H1 (cell line): ENCODE measurements at regions not wholly inside any gene's neighbourhood (a gene's known extent, or its start where the extent isn't known, plus 50 kb on each side); places are given as distances from the start of the nearest gene placed in this dataset.
"Not testable (repeated sequence)": the region's sequence is repeated elsewhere in the genome, so short reads cannot be mapped to it uniquely, and the experiment has no call there.

Experiments
- CTCF ChIA-PET: fragments of 300-600 bp; sonication (Branson Sonifier 250); formaldehyde crosslinking; loops from one replicate; lab custom pipeline; 2021; ENCODE audit not compliant: partially characterized antibody; lab: Charles Lee
- POLR2A ChIA-PET: fragments of 300-600 bp; sonication (Branson Sonifier 250); formaldehyde crosslinking; loops from one replicate; lab custom pipeline; 2021; ENCODE audit warnings: inconsistent platforms; ENCODE audit not compliant: partially characterized antibody; lab: Charles Lee
- DNase-seq, 2 experiments: peaks; one replicate each; pipeline versions ENCODE4 v3.0.0 to v3.0.0-alpha.2; 2010 to 2022; ENCODE audit warnings: low spot score in 2 of 2, low read depth in 1 of 2, mixed read lengths in 1 of 2
- FAIRE-seq: peaks from 2 replicates; lab custom pipeline; 2011; peaks lifted over from hg19 to GRCh38; lab: Jason Lieb, UNC
- H2AFZ ChIP-seq: 2 replicates; pipeline ENCODE4 v1.8.1; 2012; ENCODE audit warnings: low read length, inconsistent platforms
- H2AK5ac ChIP-seq: 2 replicates; pipeline ENCODE4 v1.6.1; 2013; ENCODE audit warnings: low read depth, low read length
- H2BK120ac ChIP-seq: replicated peaks from 2 replicates; pipeline ENCODE3; 2013; ENCODE audit warnings: low read depth, low read length, inconsistent platforms
- H2BK12ac ChIP-seq: 2 replicates; pipeline ENCODE4 v1.6.1; 2013; ENCODE audit warnings: low read depth, low read length
- H2BK15ac ChIP-seq: 2 replicates; pipeline ENCODE4 v1.6.1; 2013; ENCODE audit warnings: low read length
- H2BK20ac ChIP-seq: 2 replicates; pipeline ENCODE4 v1.6.1; 2013; ENCODE audit warnings: low read length
- H2BK5ac ChIP-seq: 2 replicates; pipeline ENCODE4 v1.6.1; 2013; ENCODE audit warnings: low read depth, low read length
- H3K14ac ChIP-seq: 2 replicates; pipeline ENCODE4 v1.6.1; 2013; ENCODE audit warnings: inconsistent platforms; ENCODE audit not compliant: insufficient read length
- H3K18ac ChIP-seq: 2 replicates; pipeline ENCODE4 v1.6.1; 2013; ENCODE audit warnings: low read length; ENCODE audit errors: extremely low read depth
- H3K23ac ChIP-seq: 2 replicates; pipeline ENCODE4 v1.6.1; 2013; ENCODE audit warnings: inconsistent platforms; ENCODE audit not compliant: insufficient read length
- H3K23me2 ChIP-seq: 2 replicates; pipeline ENCODE4 v1.6.1; 2013; ENCODE audit warnings: low read depth, low read length
- H3K27ac ChIP-seq: 2 replicates; pipeline ENCODE4 v1.6.1; 2011; ENCODE audit warnings: low read depth, low read length, inconsistent platforms
- H3K27me3 ChIP-seq, 4 experiments: replicated peaks in 1 of 4; 1 replicate in 1 of 4; 2 replicates in 3 of 4; pipeline versions ENCODE4 v1.6.1 to v1.8.1; 2011 to 2013; ENCODE audit warnings: low read length in 3 of 4, mild to moderate bottlenecking in 3 of 4, inconsistent platforms in 2 of 4, mixed read lengths in 2 of 4, moderate library complexity in 1 of 4; ENCODE audit not compliant: control insufficient read depth in 3 of 4, insufficient read depth in 3 of 4; ENCODE audit errors: extremely low read depth in 1 of 4
- H3K36me3 ChIP-seq, 4 experiments: 2 replicates each; pipeline versions ENCODE4 v1.6.1 to v1.8.1; 2011 to 2013; ENCODE audit warnings: mild to moderate bottlenecking in 4 of 4, low read length in 3 of 4, moderate library complexity in 2 of 4, control low read depth in 1 of 4, inconsistent platforms in 1 of 4; ENCODE audit not compliant: insufficient read depth in 4 of 4, control insufficient read depth in 2 of 4
- H3K4ac ChIP-seq: replicated peaks from 2 replicates; pipeline ENCODE3; 2013; ENCODE audit warnings: low read length, low read depth, mixed read lengths, inconsistent platforms; ENCODE audit not compliant: insufficient read length
- H3K4me1 ChIP-seq, 4 experiments: replicated peaks in 1 of 4; 1 replicate in 1 of 4; 2 replicates in 3 of 4; pipeline versions ENCODE4 v1.6.1 to v1.8.1; 2011 to 2013; ENCODE audit warnings: low read length in 3 of 4, inconsistent platforms in 2 of 4, mixed read lengths in 1 of 4; ENCODE audit not compliant: insufficient read depth in 4 of 4, control insufficient read depth in 3 of 4
- H3K4me2 ChIP-seq, 2 experiments: 2 replicates each; pipeline versions ENCODE4 v1.6.1 to v1.8.1; 2011 to 2013; ENCODE audit warnings: low read depth in 2 of 2, low read length in 2 of 2, control low read depth in 1 of 2, inconsistent platforms in 1 of 2, mild to moderate bottlenecking in 1 of 2; ENCODE audit not compliant: insufficient read depth in 1 of 2
- H3K4me3 ChIP-seq, 4 experiments: fragments of 200-600, 300-600 bp in 1 of 4; sonication (generic), shearing (Covaris generic), sonication (Bioruptor Twin) in 1 of 4; 2 replicates each; pipeline versions ENCODE4 v1.5.1 to v1.8.1; 2011 to 2016; ENCODE audit warnings: low read length in 4 of 4, low read depth in 3 of 4, control low read depth in 2 of 4, inconsistent platforms in 2 of 4, mild to moderate bottlenecking in 2 of 4, mixed read lengths in 1 of 4, moderate library complexity in 1 of 4; ENCODE audit not compliant: insufficient read depth in 2 of 4; ENCODE audit errors: extremely low read depth in 1 of 4
- H3K56ac ChIP-seq: replicated peaks from 2 replicates; pipeline ENCODE3; 2013; ENCODE audit warnings: low read depth, mild to moderate bottlenecking, mixed read lengths, low read length, inconsistent platforms; ENCODE audit not compliant: insufficient read length
- H3K79me1 ChIP-seq: 2 replicates; pipeline ENCODE4 v1.6.1; 2013; ENCODE audit warnings: low read depth, low read length, control low read depth
- H3K79me2 ChIP-seq, 2 experiments: 2 replicates each; pipeline versions ENCODE4 v1.6.1 to v1.8.1; 2012 to 2013; ENCODE audit warnings: low read length in 2 of 2, mild to moderate bottlenecking in 2 of 2, inconsistent platforms in 1 of 2; ENCODE audit not compliant: insufficient read depth in 2 of 2, control insufficient read depth in 1 of 2
- H3K9ac ChIP-seq, 4 experiments: replicated peaks in 1 of 4; 1 replicate in 1 of 4; 2 replicates in 3 of 4; pipeline versions ENCODE4 v1.6.1 to v1.8.1; 2011 to 2013; ENCODE audit warnings: low read depth in 3 of 4, low read length in 3 of 4, control low read depth in 2 of 4, mild to moderate bottlenecking in 2 of 4, moderate library complexity in 2 of 4, inconsistent platforms in 1 of 4; ENCODE audit errors: extremely low read depth in 1 of 4
- H3K9me3 ChIP-seq, 2 experiments: 2 replicates each; pipeline versions ENCODE4 v1.6.1 to v1.8.1; 2012 to 2013; ENCODE audit warnings: mild to moderate bottlenecking in 2 of 2, moderate library complexity in 2 of 2, control low read depth in 1 of 2, inconsistent platforms in 1 of 2, low read depth in 1 of 2, low read length in 1 of 2, mixed read lengths in 1 of 2; ENCODE audit not compliant: insufficient read depth in 2 of 2
- H4K20me1 ChIP-seq, 2 experiments: replicated peaks in 1 of 2; 2 replicates each; pipeline versions ENCODE3 to v1.8.1; 2011 to 2013; ENCODE audit warnings: inconsistent platforms in 2 of 2, low read length in 2 of 2, mild to moderate bottlenecking in 1 of 2; ENCODE audit not compliant: insufficient read depth in 2 of 2, control insufficient read depth in 1 of 2
- H4K5ac ChIP-seq: 2 replicates; pipeline ENCODE4 v1.6.1; 2013; ENCODE audit warnings: low read length, low read depth, mixed read lengths, inconsistent platforms; ENCODE audit not compliant: insufficient read length
- H4K8ac ChIP-seq: 2 replicates; pipeline ENCODE4 v1.8.0; 2013; ENCODE audit warnings: mild to moderate bottlenecking, moderate library complexity, low read length, inconsistent platforms; ENCODE audit not compliant: insufficient read depth; ENCODE audit errors: extremely low read depth
- H4K91ac ChIP-seq: replicated peaks from 2 replicates; pipeline ENCODE3; 2013; ENCODE audit warnings: low read length, mixed read lengths, inconsistent platforms; ENCODE audit not compliant: insufficient read length
- WGBS, 2 experiments: shearing (Covaris generic) in 1 of 2; methylation state at CpG; one replicate each; pipeline versions ENCODE4 v1.1.6 to v1.1.7; 2013 to 2015; ENCODE audit warnings: low lambda C conversion rate in 2 of 2, mixed read lengths in 2 of 2, inconsistent platforms in 1 of 2, low coverage in 1 of 2, missing lambda C conversion rate in 1 of 2; ENCODE audit not compliant: insufficient replicate concordance in 2 of 2, insufficient coverage in 1 of 2, insufficient read length in 1 of 2; ENCODE audit errors: extremely low coverage in 1 of 2, missing lambda C conversion rate in 1 of 2; 5-methylcytosine and 5-hydroxymethylcytosine counted together

DNA sequence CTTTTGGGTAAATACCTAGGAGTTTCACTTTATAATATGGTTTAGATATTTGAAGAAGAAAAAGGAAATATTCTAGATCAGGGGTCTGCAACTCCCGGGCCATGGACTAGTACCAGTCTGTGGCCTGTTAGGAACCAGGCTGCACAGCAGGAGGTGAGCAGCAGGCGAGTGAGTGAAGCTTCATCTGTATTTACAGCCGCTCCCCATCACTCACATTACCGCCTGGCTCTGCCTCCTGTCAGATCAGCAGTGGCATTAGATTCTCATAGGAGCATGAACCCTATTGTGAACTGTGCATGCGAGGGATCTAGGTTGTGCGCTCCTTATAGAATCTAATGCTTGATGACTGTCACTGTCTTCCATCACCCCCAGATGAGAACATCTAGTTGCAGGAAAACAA is 231.1 kb downstream of the ICOS start:
- H3K9me3 ChIP-seq, DNase-seq, H3K18ac ChIP-seq, H3K79me2 ChIP-seq, H3K4me2 ChIP-seq, H3K9ac ChIP-seq, H3K79me1 ChIP-seq, H3K23ac ChIP-seq, H4K20me1 ChIP-seq, H2AFZ ChIP-seq, H3K4me3 ChIP-seq, H3K23me2 ChIP-seq, H3K4ac ChIP-seq, H4K8ac ChIP-seq, H4K91ac ChIP-seq, H4K5ac ChIP-seq, H2BK20ac ChIP-seq, H2BK120ac ChIP-seq, POLR2A ChIA-PET, FAIRE-seq, H2BK15ac ChIP-seq, H3K27ac ChIP-seq, H3K14ac ChIP-seq, H3K27me3 ChIP-seq, H2BK5ac ChIP-seq, H2AK5ac ChIP-seq, H3K56ac ChIP-seq, H3K36me3 ChIP-seq, H2BK12ac ChIP-seq: not testable (repeated sequence)
- H3K4me1 ChIP-seq = peaks cover 5 to 16% (median 12%) of the 10 kb centered on the region in 4 experiments; a peak in 6 of 7 replicates
- 76% methylated on average over 6 of the region's 6 CpGs; no CpG with 5 or more reads in 1 of the 2 experiments for WGBS, 2 experiments
- CTCF ChIA-PET = interaction anchor here (0.6 to 5.4 kb wide), 3 partner anchors 11 to 908 kb away, joined by 4 to 41 read pairs (median 4); no protein-coding TSS in a partner anchor
